ENCODE measurements at regions not wholly inside any gene's neighbourhood (a gene's known extent, or its start where the extent isn't known, plus 50 kb on each side); places are given as distances from the start of the nearest gene placed in this dataset.
A peak's percentile ranks its signal among the peaks of the same experiment; 100 is the strongest.
"Not testable (repeated sequence)": the region's sequence is repeated elsewhere in the genome, so short reads cannot be mapped to it uniquely, and the experiment has no call there.

GRCh38 chr12:4154672-4155225, 118.8 kb upstream of the CCND2 start:
- DNase-seq: no peak

DNA sequence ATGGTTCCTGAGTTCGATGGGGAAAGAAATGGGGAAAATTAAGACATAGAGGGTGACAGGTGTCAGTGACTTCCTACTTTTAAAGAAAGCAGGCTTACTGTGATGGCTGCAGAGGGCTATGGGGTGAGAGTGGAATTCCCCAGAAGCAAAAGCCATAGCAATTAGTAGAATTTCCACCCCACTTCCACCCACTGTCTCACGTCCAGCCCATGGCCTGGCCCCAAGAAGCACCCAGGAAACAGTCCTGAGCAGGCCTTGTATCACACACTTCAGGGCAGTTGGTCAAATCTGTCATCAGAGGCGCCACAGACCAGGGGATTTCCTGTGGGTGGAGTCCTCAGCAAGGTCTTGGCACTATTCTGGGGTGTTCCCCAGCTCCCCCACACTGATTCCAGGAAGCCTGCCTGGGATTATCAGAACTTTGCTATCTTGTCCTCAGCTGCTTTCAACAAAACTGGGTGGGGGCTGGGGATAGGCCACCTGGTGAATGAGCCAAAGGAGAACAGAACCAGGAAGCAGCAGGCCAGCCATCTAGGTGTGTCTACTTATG, 120.1 kb upstream of the CCND2 start:
- DNase-seq: peak; percentile 23 to 54 (median 28)

DNA sequence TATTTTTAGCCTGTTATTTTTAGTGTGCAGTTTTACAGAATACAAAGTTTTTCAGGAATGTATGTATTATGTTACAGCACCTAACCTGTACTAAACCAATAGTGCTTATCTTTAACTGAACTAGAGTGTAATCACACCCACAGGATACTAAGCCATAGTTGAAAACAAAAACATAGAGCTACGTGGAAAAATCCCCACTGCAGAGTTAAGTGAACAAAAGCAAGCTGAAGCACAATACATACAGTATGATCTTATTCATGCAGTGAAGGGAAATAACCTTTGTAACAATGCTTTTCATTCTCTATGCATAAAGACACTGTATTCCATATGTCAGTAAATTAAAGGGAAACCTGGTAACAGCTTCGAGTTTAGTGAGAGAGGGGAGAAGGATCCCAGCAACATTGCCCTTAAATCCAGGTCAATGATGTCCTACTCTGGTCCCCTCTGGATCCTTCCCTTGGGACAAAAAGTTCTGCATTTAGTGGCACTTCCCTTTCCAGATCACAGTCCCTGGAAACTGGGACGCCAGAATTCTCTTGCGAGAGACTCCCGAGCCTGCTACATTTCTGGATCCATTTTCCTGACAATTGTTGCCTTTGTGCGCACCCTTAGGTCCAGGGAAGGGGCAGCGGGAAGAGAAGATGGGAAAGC, 121.3 kb upstream of the CCND2 start:
- no peak for DNase-seq

GRCh38 chr12:4151362-4152121, 122.0 kb upstream of the CCND2 start:
- DNase-seq: no peak

DNA sequence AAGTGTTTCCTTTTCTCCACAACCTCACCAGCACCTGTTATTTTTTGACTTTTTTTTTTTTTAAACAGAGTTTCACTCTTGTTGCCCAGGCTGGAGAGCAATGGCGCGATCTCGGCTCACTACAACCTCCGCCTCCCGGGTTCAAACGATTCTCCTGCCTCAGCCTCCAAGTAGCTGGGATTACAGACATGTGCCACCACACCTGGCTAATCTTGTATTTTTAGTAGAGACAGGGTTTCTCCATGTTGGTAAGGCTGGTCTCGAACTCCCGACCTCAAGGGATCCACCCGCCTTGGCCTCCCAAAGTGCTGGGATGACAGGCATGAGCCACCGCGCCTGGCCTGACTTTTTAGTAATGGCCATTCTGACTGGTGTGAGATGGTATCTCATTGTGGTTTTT, 123.2 kb upstream of the CCND2 start:
- DNase-seq: not testable (repeated sequence)

DNA sequence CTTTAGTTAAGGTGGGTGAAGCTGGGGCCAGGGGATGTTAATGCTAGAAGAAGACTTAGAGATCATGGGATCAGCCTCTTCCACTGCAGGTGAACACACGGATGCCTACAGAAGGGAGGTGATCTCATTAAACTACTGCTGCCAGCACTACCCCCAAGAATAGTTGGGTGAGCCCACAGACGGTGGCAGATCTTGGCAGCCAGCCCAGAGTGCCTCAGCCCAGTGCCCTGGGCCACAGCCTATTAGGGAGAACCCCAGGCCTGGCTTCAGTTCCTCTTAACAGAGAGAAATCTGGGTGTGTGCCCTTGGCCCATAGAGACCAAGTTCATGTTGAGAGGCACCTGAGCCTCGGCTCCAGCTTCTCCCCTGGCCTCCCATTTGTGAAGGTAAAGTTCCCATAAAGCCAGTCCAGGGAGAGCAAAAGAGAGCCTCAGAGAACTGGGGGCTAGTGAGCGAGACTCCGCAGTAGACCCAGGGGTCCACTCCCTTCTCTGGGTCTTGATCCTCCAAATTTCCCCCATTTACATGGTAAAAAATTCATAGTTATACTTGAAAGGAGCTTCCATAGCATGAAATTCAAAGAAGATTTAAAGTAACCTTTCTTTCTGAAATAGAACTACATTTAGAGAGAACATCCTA, 125.0 kb upstream of the CCND2 start:
- peak; percentile 11 to 42 (median 20) for DNase-seq

DNA sequence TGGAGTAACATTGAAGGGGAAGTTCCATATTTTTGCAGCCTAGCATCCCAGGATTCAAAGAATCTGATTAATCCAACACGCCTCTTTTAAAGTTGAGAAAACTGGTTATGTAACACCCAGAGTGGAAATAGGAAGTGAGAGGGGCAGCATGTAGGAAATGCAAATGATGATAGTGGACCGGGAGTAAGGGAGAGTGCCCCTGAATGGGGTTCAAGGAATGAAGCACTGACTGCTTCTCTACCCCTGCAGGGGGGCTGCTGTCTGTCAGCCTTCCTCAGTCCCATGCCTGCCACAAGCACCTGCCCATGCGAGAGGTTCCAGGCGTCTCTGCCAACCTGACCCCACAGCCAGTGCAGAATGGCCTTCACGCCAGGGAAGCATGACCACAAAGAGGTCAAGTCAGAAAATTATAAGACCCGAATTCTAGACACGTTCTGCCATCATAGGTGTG, 126.5 kb upstream of the CCND2 start:
- no peak for DNase-seq

DNA sequence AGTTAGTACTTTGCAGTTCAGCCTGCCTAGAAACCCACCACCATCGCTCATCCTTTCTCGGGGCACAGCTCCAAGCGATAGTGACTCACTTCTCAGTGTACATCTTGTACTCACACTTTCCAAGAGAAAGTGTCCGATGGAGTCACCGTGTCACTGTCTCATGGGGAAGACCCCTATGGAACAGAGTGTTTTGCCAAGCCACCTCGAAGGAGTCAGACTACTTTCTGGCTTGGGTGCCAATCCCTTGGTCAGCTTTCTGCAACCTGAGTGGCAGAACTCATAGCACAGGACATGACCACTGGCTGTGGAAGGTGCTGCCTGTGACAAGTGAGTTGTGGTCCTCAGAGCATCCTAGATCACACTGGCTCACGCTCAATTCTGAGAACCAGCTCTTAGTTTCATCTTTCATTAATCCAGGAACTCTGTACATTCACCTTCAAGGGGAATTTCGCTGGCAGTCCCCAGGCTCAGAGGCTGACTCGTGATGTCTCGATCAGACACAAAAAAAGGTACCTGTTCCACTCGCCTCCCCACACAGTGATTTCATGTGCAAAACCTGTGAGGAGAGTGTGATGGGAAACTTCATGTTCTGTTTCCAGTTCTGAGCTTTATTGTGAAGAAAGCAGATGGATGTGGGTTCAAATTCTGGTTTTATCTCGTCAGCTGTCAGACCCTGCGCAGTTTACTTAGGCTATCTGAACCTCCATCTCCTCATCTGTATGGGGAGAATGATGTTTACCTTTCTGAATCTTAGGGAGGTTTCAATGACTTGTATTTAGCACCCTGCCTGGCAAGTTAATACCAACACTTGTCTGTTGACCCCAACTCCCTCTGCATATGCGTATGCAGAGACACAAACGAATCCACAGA, 127.3 kb upstream of the CCND2 start:
- peak in 2 of 4 experiments; percentile 42 to 59 for DNase-seq

GRCh38 chr12:4144676-4145075, 128.9 kb upstream of the CCND2 start:
- DNase-seq: no peak

- no peak for DNase-seq
Observed at GRCh38 chr12:4143896-4144295, 129.7 kb upstream of the CCND2 start.

- no peak for DNase-seq
Observed at GRCh38 chr12:4141348-4142270, 132.0 kb upstream of the CCND2 start.

GRCh38 chr12:4140581-4141301, 132.8 kb upstream of the CCND2 start:
- DNase-seq: no peak

DNA sequence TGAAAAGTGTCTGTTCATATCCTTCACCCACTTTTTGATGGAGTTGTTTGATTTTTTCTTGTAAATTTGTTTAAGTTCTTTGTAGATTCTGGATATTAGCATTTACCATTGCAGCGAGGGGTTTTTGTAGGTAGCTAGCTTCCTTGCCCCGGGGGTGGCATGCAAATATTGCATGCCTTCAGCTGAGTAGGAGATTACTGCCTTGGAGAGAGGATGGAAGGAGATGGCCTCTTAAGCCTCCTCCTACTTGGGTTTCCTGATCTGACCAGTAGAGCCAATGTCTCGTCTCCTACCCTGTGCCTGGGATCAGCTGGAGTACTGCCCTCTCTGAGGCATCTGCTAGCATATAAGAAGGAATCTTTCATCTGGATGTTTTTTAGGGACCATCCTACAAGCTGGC, 134.4 kb upstream of the CCND2 start:
- no peak for DNase-seq

DNA sequence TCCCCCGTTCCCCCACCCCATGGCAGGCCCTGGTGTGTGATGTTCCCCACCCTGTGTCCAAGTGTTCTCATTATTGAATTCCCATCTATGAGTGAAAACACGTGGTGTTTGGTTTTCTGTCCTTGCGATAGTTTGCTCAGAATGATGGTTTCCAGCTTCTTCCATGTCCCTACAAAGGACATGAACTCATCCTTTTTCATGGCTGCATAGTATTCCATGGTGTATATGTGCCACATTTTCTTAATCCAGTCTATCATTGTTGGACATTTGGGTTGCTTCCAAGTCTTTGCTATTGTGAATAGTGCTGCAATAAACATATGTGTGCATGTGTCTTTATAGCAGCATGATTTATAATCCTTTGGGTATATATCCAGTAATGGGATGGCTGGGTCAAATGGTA, 135.0 kb upstream of the CCND2 start:
- DNase-seq: not testable (repeated sequence)

- no peak for DNase-seq
Observed at GRCh38 chr12:4138051-4138450, 135.5 kb upstream of the CCND2 start.

- DNase-seq: no peak
Observed at GRCh38 chr12:4137441-4137840, 136.1 kb upstream of the CCND2 start.

DNA sequence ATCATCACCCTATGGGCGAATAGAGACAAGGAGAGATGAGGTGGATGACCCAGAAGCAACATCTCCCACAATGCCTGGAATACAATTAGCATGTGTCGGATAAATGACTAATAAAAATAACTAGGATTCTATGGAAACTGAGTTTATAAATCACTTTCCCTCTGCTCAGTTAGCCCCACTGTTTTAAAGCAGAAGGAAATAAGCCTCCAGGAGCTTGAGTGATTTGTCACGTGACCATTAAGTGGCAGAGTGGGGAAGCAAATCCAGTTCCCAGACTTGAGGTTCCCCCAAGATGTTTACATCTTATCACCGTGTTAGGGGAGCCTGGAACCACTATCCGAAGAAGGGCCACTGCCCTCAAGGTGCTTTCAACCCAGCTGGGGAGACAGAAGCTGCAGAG, 136.5 kb upstream of the CCND2 start:
- no peak for DNase-seq

DNA sequence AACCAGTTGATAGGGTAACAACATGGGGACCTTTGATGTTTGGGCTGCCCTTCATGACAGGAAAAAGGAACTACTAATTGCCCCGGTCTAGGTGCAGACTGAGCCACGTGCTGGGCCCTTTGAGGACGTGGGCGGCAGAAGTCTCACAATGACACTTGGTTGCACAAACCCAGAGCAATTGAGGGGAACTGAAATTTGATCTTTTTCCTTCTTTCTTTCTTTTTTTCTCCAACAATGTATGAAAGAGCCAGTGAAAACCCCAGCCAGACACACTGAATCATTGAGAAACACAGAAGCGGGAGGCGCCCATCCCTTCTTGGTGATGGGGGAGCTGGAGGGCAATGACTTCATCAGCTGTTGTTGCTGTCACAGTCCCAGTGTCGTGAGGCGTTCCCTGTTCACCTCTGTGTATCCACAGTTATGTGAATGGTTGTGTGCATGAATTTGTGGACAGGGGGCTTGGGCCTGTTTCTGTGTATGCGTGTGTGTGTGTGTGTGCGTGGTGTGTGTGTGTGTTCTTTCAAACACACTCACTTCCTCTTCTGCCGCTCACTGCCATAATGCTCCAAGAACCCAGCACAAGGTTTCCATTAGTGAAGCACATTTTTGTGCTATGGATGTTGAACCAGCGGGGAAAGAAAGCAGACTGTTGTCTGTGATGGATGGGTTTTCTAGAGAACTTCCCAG, 137.5 kb upstream of the CCND2 start:
- peak in 2 of 4 experiments; percentile 23 to 53 for DNase-seq

DNA sequence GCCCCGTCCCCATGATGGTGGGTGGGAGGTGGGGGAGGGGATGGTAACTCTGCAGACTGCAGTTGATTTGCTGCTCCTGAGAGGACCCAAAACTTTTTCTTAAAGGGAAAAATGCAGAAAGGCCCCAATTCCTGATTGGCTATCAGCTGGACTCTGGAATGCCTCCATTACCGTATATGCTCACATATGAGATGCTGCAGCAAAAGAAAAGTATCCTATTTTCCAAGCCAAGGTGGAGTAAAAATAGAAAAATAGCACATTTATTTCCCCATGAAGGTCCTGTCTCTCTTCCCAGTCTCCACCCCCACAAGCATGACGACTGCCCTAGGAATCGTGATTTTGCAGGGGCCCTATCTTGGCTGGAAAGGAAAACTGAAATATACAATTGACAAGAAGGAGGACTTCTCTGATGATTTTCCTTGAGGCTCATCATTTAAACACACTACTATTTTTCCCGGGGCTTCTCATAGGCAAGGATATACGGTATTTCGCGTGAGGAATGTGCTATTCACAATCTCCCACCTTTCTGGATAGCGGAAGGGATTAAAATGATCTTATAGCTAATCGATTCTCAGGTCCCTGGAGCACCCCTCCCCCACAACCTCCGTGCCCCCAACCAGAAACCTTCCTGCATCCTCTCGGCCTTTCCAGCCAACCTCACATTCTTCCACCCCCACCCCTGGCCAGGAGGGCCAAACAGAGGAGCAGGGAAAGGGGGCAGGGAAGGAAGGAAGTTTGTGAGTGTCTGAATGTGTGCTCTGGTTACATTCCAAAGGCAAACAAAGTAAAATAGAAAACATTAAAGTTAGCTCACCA, 138.9 kb upstream of the CCND2 start:
- DNase-seq: no peak
